Transverse colon (tissue), 4 donors: ENCODE measurements at regions not wholly inside any gene's neighbourhood (a gene's known extent, or its start where the extent isn't known, plus 50 kb on each side); places are given as distances from the start of the nearest gene placed in this dataset.

Experiments
- EP300 ChIP-seq: sonication (generic); formaldehyde crosslinking; IDR thresholded peaks from one replicate; pipeline ENCODE4 v1.6.1; 2017; ENCODE audit warnings: antibody characterized with exemption, low read depth
- POLR2A ChIP-seq: fragments of 450-650 bp; IDR thresholded peaks from one replicate; pipeline ENCODE4 v1.6.1; 2016; ENCODE audit warnings: antibody characterized with exemption, mild to moderate bottlenecking, moderate library complexity
- POLR2AphosphoS5 ChIP-seq, 3 donors: sonication (generic); formaldehyde crosslinking; IDR thresholded peaks; one replicate each; pipeline ENCODE4 v1.6.1; 2016; ENCODE audit warnings: antibody characterized with exemption in 3 of 3
- TF ChIP-seq, protein P1 (sequence below), 5 experiments: fragments of 200-600 bp in 3 of 5; fragments of 450-650 bp in 2 of 5; sonication (generic) in 3 of 5; IDR thresholded peaks; 1 replicate in 2 of 5; 2 replicates in 3 of 5; pipeline ENCODE4 v1.5.1; 2016 to 2017; ENCODE audit warnings: antibody characterized with exemption in 5 of 5, inconsistent platforms in 3 of 5, mild to moderate bottlenecking in 2 of 5, moderate library complexity in 1 of 5

DNA sequence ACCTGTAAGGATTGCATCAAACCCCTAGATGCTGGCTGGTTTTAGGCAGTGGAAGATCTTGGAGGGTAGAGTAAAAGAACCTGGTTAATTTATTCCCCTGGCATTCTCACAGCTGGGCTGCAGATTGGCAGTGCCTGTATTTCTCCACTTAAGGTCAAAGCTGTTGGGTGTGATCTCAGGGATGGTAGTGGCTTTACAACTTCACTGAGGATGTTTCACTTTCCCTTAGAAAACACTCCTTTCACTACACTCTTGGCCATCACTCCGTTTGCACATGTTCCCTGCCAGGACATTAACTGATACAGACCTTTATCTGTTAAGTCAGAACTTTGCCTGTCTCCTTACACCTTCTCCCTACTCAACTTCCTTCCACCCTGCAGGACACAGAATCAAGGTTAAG, 779.1 kb upstream of the SEMA6D start:
- no peak for TF ChIP-seq POLR2A
- TF ChIP-seq, protein P1, sequence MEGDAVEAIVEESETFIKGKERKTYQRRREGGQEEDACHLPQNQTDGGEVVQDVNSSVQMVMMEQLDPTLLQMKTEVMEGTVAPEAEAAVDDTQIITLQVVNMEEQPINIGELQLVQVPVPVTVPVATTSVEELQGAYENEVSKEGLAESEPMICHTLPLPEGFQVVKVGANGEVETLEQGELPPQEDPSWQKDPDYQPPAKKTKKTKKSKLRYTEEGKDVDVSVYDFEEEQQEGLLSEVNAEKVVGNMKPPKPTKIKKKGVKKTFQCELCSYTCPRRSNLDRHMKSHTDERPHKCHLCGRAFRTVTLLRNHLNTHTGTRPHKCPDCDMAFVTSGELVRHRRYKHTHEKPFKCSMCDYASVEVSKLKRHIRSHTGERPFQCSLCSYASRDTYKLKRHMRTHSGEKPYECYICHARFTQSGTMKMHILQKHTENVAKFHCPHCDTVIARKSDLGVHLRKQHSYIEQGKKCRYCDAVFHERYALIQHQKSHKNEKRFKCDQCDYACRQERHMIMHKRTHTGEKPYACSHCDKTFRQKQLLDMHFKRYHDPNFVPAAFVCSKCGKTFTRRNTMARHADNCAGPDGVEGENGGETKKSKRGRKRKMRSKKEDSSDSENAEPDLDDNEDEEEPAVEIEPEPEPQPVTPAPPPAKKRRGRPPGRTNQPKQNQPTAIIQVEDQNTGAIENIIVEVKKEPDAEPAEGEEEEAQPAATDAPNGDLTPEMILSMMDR (IDR thresholded peaks at IDR 0.05): no peak
- TF ChIP-seq POLR2AphosphoS5 (IDR thresholded peaks at IDR 0.05): no peak
- TF ChIP-seq EP300: no peak
